HG03342 (cell line): ENCODE measurements at regions not wholly inside any gene's neighbourhood (a gene's known extent, or its start where the extent isn't known, plus 50 kb on each side); places are given as distances from the start of the nearest gene placed in this dataset.

Experiments used
- ATAC-seq: cut with Tn5 transposase; IDR thresholded peaks from one replicate; pipeline ENCODE4 v1.9.1; 2021; ENCODE audit warnings: mild to moderate bottlenecking, moderate library complexity; ENCODE audit not compliant: unreplicated experiment

- no peak for ATAC-seq
These were observed 159.4 kb upstream of the TENM3 start for GRCh38 chr4:182083671-182084410.

DNA sequence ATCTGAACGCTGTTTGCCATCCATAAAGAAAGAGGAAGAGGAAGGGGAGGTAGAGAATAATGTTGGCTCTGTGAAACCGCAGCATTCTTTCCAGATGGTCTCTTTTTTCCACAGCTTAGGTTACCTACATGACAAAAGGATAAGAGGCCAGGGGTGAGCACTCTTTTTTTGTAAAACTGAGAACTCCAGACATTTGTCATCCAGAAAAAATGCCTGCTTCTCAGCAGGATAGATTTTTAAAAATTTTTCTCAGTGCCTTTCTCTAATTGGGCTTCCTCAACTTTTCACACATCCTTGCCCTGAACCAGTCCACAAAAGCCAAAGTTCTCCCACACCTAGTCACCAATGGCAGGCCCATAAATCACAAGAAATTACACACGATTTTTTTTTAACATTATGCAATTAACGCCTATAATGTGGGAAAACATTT, 158.1 kb upstream of the TENM3 start:
- no peak for ATAC-seq

DNA sequence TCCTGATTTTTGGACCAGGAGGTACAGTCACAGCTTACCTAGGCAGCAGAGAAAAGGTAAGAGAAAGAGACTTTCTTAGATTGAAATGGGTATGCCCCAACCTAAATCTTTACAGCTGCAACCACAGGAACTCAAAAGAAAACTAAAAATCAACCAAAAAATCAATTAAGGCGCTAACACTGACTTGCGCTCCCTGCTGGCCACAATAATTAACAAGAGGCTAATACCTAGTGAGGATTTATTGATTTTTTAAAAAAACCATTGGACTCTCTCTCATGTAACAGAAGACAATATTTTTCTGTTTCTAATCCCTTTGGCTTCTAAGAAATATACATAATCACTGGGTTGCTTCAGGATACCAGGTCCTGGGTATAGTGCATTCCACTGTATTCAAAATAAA, 153.9 kb upstream of the TENM3 start:
- ATAC-seq, result no peak

- ATAC-seq, result no peak
These were observed 153.0 kb upstream of the TENM3 start for GRCh38 chr4:182090186-182090585.

GRCh38 chr4:182091128-182091527, 152.1 kb upstream of the TENM3 start:
- ATAC-seq, result no peak

GRCh38 chr4:182093431-182093831, 149.8 kb upstream of the TENM3 start:
- no peak for ATAC-seq

GRCh38 chr4:182093935-182094334, 149.3 kb upstream of the TENM3 start:
- no peak for ATAC-seq

DNA sequence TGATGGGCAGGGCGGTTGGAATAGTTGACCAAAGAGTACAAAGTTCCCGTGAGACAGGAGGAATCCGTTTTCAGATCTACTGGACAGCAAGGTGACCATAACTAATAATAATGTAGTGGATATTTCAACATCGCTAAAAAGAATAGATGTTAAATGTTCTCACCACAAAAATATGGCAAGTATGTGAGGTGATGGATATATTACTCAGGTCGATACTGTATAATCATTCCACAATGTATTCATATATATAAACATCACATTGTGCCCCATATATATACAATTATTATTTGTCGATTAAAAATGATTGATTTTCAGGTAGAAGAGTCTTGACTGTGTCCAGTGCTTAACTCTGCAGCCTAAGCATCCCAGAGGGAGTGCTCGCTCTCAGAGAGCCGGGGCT, 141.6 kb upstream of the TENM3 start:
- ATAC-seq, result no peak

DNA sequence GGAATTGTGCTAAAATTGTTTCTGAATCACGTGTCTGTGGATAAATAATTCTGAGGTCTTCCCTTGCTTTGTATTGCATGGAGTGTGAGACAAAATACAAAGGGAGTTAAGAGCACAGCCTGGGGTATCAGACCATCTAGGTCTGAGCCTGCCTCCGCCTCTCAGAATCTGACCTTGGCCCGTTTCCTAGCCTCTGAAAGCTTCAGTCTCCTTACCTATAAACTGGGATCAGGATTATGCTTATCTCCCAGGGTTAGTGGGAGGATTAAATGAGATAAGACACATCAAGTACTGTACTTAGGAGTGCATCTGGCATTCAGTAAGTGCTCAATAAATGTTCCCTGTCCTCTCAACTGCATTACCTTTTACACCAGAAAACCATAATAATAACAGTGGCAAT, 140.6 kb upstream of the TENM3 start:
- no peak for ATAC-seq

GRCh38 chr4:182103614-182104319, 139.4 kb upstream of the TENM3 start:
- no peak for ATAC-seq

DNA sequence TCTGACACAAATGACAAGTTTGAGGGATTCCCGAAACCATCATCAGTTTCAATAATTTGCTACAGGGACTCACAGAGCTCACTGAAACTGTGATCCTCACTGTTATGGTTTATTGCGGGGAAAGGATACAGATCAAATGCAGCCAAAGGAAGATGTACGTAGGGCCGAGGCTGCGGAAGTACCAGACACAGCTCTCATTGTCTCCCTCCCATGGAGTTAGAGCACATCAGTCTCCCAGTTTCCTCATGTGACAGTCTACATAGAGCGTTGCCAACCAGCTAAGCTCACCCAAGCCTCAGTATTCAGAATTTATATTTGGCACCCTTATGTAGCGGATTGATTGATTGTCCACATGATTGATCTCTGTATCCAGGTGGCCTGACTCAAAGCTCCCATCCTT, 137.8 kb upstream of the TENM3 start:
- no peak for ATAC-seq

DNA sequence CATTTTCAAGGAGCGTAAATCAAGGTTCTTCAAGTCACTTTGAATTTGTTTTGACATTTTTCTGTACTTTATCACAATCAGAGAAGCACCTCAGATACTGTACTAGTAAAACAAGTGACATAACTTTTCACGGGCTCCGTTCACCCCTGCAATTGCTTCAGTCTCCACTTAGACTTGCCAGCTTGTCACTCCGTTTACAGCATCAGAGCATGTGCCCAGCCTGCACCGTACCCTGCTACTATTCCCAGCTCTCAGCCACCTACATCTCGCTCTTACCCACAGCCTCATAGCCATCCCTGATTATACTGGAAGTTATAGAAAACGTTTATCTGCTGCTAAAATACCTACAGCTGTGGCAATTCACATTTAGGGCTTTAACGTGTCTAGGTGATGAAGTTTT, 135.3 kb upstream of the TENM3 start:
- ATAC-seq, result no peak

GRCh38 chr4:182111586-182111985, 131.6 kb upstream of the TENM3 start:
- no peak for ATAC-seq

- no peak for ATAC-seq
These were observed 129.4 kb upstream of the TENM3 start for GRCh38 chr4:182113779-182114178.

DNA sequence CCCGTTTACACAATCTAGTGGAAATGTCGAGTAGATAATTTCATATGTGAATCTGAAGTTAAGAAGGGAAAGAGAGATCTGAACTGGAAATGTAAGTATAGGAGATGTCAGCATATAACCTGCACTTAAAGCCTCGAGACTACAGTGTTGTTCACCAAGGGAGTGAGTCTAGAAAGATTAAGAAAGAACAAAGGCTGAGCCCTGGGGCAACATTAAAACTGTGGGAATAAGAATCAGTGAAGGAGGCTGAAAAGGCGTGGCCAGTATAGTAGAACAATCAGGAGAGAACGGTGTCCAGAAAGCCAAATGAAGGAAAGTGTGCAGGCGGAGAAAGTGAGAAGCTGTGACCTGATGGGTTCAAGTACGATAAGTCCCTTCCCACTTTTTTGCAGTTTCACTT, 118.8 kb upstream of the TENM3 start:
- ATAC-seq, result no peak

- ATAC-seq, result no peak
These were observed 117.1 kb upstream of the TENM3 start for GRCh38 chr4:182126096-182126495.

DNA sequence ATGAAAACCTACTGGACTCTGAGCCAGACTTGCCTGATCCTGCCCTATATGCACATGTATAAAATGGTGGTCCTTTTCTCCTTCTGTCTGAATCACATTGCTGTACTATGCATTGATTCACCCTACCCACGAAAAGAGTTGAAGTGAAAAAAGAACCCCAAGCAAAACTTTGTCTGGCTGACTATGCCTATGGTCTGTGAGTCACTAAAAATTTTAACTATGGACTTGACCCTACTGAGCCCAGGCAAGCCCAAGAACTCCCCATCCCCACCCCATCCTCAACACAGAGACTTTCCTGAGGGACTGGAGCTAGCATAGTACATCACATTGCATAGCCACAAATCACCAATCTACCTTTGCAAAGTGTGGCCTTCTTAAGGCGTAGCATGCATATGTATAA, 116.6 kb upstream of the TENM3 start:
- no peak for ATAC-seq

DNA sequence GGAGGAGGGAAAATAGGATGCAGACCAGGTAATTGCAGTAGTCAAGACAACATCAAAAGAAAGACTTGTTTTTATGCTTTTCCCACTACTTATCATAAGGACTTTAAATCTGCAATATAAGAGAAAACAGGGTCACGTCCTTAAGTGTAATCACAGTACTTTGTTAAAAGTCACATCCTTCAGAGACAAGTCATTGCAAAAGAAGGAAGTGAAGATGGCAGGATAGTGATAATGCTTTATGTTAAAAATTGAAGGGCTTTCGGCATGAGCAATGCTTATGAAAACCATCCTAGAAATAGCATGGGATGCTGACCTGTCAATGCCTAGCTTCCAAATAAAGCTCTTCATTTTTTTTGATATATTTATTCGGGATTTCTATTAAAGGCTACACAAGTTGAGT, 110.2 kb upstream of the TENM3 start:
- no peak for ATAC-seq

GRCh38 chr4:182134261-182134660, 108.9 kb upstream of the TENM3 start:
- ATAC-seq, result no peak

- no peak for ATAC-seq
These were observed 107.0 kb upstream of the TENM3 start for GRCh38 chr4:182136201-182136600.

DNA sequence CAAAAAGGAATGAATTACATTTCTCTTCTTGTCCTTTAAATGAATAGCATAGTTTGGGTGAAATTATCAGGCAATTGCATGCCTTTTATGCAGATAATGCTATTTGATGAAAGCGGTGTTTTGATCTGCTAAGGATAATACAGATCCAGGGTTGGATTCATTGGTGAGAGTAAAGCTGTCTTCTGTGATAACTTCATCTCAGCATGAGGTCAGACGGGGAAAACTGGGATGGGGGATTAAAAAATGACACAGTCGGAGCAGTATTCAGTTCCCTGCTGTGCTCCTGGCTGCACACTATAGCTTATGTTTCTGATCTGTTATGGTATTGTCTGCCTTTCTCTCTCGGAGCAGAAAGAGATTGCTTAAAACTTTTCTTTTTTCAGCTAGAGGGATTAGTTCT, 105.9 kb upstream of the TENM3 start:
- no peak for ATAC-seq

GRCh38 chr4:182139491-182139890, 103.7 kb upstream of the TENM3 start:
- no peak for ATAC-seq

GRCh38 chr4:182140547-182140946, 102.7 kb upstream of the TENM3 start:
- no peak for ATAC-seq
